Psoas muscle (tissue), 7 donors: ENCODE measurements at regions not wholly inside any gene's neighbourhood (a gene's known extent, or its start where the extent isn't known, plus 50 kb on each side); places are given as distances from the start of the nearest gene placed in this dataset.

Experiments
- ATAC-seq, 4 donors: fragments of 200-7000 bp; cut with Tn5 transposase; one replicate each; pipeline ENCODE4 v1.9.1; 2020; ENCODE audit warnings: moderate library complexity in 3 of 4, mild to moderate bottlenecking in 2 of 4
- DNase-seq, 2 donors: peaks; one replicate each; pipeline ENCODE4 v3.0.0-alpha.2; 2020
- H3K27ac ChIP-seq: fragments of 200-600 bp; one replicate; pipeline ENCODE4 v1.8.0; 2022
- H3K27me3 ChIP-seq, 3 donors: fragments of 200-600 bp in 1 of 3; one replicate each; pipeline versions ENCODE4 v1.6.1 to v1.8.0; 2013 to 2022; ENCODE audit warnings: low read length in 2 of 3, mild to moderate bottlenecking in 2 of 3, moderate library complexity in 1 of 3; ENCODE audit not compliant: insufficient read depth in 3 of 3
- H3K36me3 ChIP-seq, 2 donors: fragments of 200-600 bp in 1 of 2; one replicate each; pipeline versions ENCODE4 v1.6.1 to v1.8.0; 2013 to 2022; ENCODE audit warnings: low read depth in 1 of 2, mild to moderate bottlenecking in 1 of 2, moderate library complexity in 1 of 2; ENCODE audit not compliant: insufficient read depth in 1 of 2
- H3K4me1 ChIP-seq: fragments of 200-600 bp; one replicate; pipeline ENCODE4 v1.8.0; 2022
- H3K4me3 ChIP-seq: fragments of 200-600 bp; one replicate; pipeline ENCODE4 v1.8.0; 2022; ENCODE audit warnings: mild to moderate bottlenecking
- H3K9me3 ChIP-seq: fragments of 200-600 bp; one replicate; pipeline ENCODE4 v1.8.0; 2022
- CTCF ChIP-seq: fragments of 200-600 bp; IDR thresholded peaks from one replicate; pipeline ENCODE4 v1.8.0; 2022; ENCODE audit warnings: antibody characterized with exemption
- WGBS, 3 donors: extraction: QIAGEN DNeasy Blood & Tissue Kit; methylation state at CpG; one replicate each; pipeline versions ENCODE4 v1.1.6 to v1.1.7; 2013; 5-methylcytosine and 5-hydroxymethylcytosine counted together
- intact Hi-C, 2 donors: fragments of 100-400 bp; cut with DNase I; formaldehyde crosslinking; loops; one replicate each; pipeline versions ENCODE4 v1.11.0 to v1.14.2; 2022
- donor health status: healthy with polysubstance abuse.
- donor health status: DM: no; HTN: no; CAD: no; lungs with moderate emphysema.
- donor health status: Bipolar disorder and iron deficiency.
- donor health status: healthy.
- donor health status: DM: yes; HTN: yes; CAD: no.
- donor health status: DM: no; HTN: no; CAD: no.
- donor health status: DM: yes; HTN: yes; CAD: no.

- intact Hi-C loops = no loop called here
- DNase-seq = peak in 1 of 2 donors; percentile 42
- Histone ChIP-seq H3K27me3 (peaks cover 0 to 68% (median 23%) of the 10 kb centered on the region in 3 donors), H3K9me3 (no peaks in the 10 kb centered on the region), H3K4me3 (no peak overlapping the region), H3K4me1 (no peaks in the 10 kb centered on the region), H3K36me3 (no peaks in the 10 kb centered on the region), H3K27ac (no peak overlapping the region)
- WGBS, 3 donors = 74 to 82% (median 80%) methylated on average over 25 of the region's 25 CpGs
- no peak for TF ChIP-seq CTCF
- ATAC-seq = no peak
Measured at GRCh38 chr7:1291845-1292765, 59.4 kb downstream of the UNCX start.

GRCh38 chr7:1292972-1293830 is 60.5 kb downstream of the UNCX start:
- DNase-seq = peak in 1 of 2 donors; percentile 17
- peaks cover 0 to 79% (median 24%) of the 10 kb centered on the region in 3 donors for H3K27me3 ChIP-seq
- WGBS, 3 donors = 60 to 63% (median 61%) methylated on average over 23 to 24 of the region's 24 CpGs

GRCh38 chr7:1293950-1294411 is 61.3 kb downstream of the UNCX start:
- no peak for TF ChIP-seq CTCF
- no peaks in the 10 kb centered on the region for H3K9me3 ChIP-seq
- no peaks in the 10 kb centered on the region for H3K36me3 ChIP-seq
- ATAC-seq (no peak), DNase-seq (peak in 1 of 2 donors; percentile 26)
- H3K27me3 ChIP-seq = peaks cover 0 to 87% (median 28%) of the 10 kb centered on the region in 3 donors
- H3K4me3 ChIP-seq = no peak overlapping the region
- no peaks in the 10 kb centered on the region for H3K4me1 ChIP-seq
- intact Hi-C loops = no loop called here
- H3K27ac ChIP-seq = no peak overlapping the region
- WGBS, 3 donors = 77 to 81% (median 78%) methylated on average over 28 of the region's 28 CpGs

More at GRCh38 chr7:1292972-1293830, 60.5 kb downstream of the UNCX start:
- Histone ChIP-seq H3K4me1 (no peaks in the 10 kb centered on the region), H3K9me3 (no peaks in the 10 kb centered on the region), H3K36me3 (no peaks in the 10 kb centered on the region), H3K27ac (no peak overlapping the region), H3K4me3 (no peak overlapping the region)
- no peak for ATAC-seq
- intact Hi-C loops = no loop called here
- no peak for TF ChIP-seq CTCF

- ATAC-seq = no peak
- TF ChIP-seq CTCF = no peak
- 79 to 85% (median 80%) methylated on average over 8 to 13 of the region's 13 CpGs for WGBS, 3 donors
- no peaks in the 10 kb centered on the region for H3K4me1 ChIP-seq
- no peak overlapping the region for H3K4me3 ChIP-seq
- no peaks in the 10 kb centered on the region for H3K36me3 ChIP-seq
- intact Hi-C loops = no loop called here
- H3K9me3 ChIP-seq = no peaks in the 10 kb centered on the region
- H3K27me3 ChIP-seq = peaks cover 0 to 88% (median 38%) of the 10 kb centered on the region in 3 donors
- DNase-seq = peak in 1 of 2 donors; percentile 41
- H3K27ac ChIP-seq = no peak overlapping the region
Measured at GRCh38 chr7:1295776-1296355, 63.2 kb downstream of the UNCX start.
